ENCODE measurements at regions not wholly inside any gene's neighbourhood (a gene's known extent, or its start where the extent isn't known, plus 50 kb on each side); places are given as distances from the start of the nearest gene placed in this dataset.
"Not testable (repeated sequence)": the region's sequence is repeated elsewhere in the genome, so short reads cannot be mapped to it uniquely, and the experiment has no call there.

- DNase-seq = no peak
These were observed 256.6 kb upstream of the ID2 start for GRCh38 chr2:8424997-8425900.

GRCh38 chr2:8426550-8426949, 255.3 kb upstream of the ID2 start:
- DNase-seq = no peak

GRCh38 chr2:8427211-8427610, 254.6 kb upstream of the ID2 start:
- peak; percentile 79 to 93 for DNase-seq

- no peak for DNase-seq
These were observed 251.2 kb upstream of the ID2 start for GRCh38 chr2:8430628-8431027.

- DNase-seq = no peak
These were observed 250.3 kb upstream of the ID2 start for GRCh38 chr2:8431446-8432125.

- DNase-seq = no peak
These were observed 249.0 kb upstream of the ID2 start for GRCh38 chr2:8432706-8433336.

- DNase-seq = no peak
These were observed 248.5 kb upstream of the ID2 start for GRCh38 chr2:8433390-8433789.

- DNase-seq = no peak
These were observed 246.2 kb upstream of the ID2 start for GRCh38 chr2:8435608-8436007.

- DNase-seq = no peak
These were observed 245.3 kb upstream of the ID2 start for GRCh38 chr2:8436585-8436984.

GRCh38 chr2:8437228-8437948, 244.5 kb upstream of the ID2 start:
- peak in 1 of 2 experiments; percentile 57 for DNase-seq

GRCh38 chr2:8437949-8438400, 243.9 kb upstream of the ID2 start:
- no peak for DNase-seq

GRCh38 chr2:8438476-8438875, 243.4 kb upstream of the ID2 start:
- DNase-seq = no peak

GRCh38 chr2:8438996-8439395, 242.9 kb upstream of the ID2 start:
- no peak for DNase-seq

- no peak for DNase-seq
These were observed 241.7 kb upstream of the ID2 start for GRCh38 chr2:8440029-8440778.

- no peak for DNase-seq
These were observed 240.5 kb upstream of the ID2 start for GRCh38 chr2:8441371-8441770.

- DNase-seq = no peak
These were observed 239.9 kb upstream of the ID2 start for GRCh38 chr2:8441986-8442385.

- no peak for DNase-seq
These were observed 238.9 kb upstream of the ID2 start for GRCh38 chr2:8442833-8443486.

GRCh38 chr2:8445580-8445979, 236.3 kb upstream of the ID2 start:
- no peak for DNase-seq

- DNase-seq = not testable (repeated sequence)
These were observed 235.1 kb upstream of the ID2 start for GRCh38 chr2:8446751-8447150.

- no peak for DNase-seq
These were observed 234.1 kb upstream of the ID2 start for GRCh38 chr2:8447610-8448221.
